IMR-90 (cell line): ENCODE measurements at regions not wholly inside any gene's neighbourhood (a gene's known extent, or its start where the extent isn't known, plus 50 kb on each side); places are given as distances from the start of the nearest gene placed in this dataset.

ENCODE experiments used
- ATAC-seq: fragments of 200-7000 bp; cut with Tn5 transposase; 2 replicates; pipeline ENCODE4 v1.9.1; 2020; ENCODE audit warnings: low read depth, mild to moderate bottlenecking, moderate library complexity
- BruUV-seq: library from RNA; stranded (reverse); fragments of 400-500 nt; replicated peaks from 2 replicates; lab custom pipeline; 2021; lab: Mats Ljungman, UMichigan
- CTCF ChIA-PET: fragments of 300-600 bp; formaldehyde crosslinking; extraction: SDS; loops from one replicate; lab custom pipeline; 2021; ENCODE audit warnings: antibody characterized with exemption; lab: Yijun Ruan, JAX
- POLR2A ChIA-PET: fragments of 300-600 bp; sonication (Branson Sonifier 250); formaldehyde crosslinking; loops from one replicate; lab custom pipeline; 2022; ENCODE audit warnings: antibody characterized with exemption; ENCODE audit not compliant: unreplicated experiment; lab: Charles Lee
- DNase-seq: peaks from one replicate; pipeline ENCODE4 v3.0.0; 2013
- H2AFZ ChIP-seq: replicated peaks from 2 replicates; pipeline ENCODE3; 2013; ENCODE audit warnings: low read length, mild to moderate bottlenecking; ENCODE audit not compliant: poor library complexity
- H2AK5ac ChIP-seq: 2 replicates; pipeline ENCODE4 v1.6.1; 2013; ENCODE audit warnings: low read depth, low read length, inconsistent platforms
- H2AK9ac ChIP-seq: replicated peaks from 2 replicates; pipeline ENCODE3; 2013; ENCODE audit warnings: mild to moderate bottlenecking, low read depth, low read length, moderate library complexity; ENCODE audit not compliant: poor library complexity
- H2BK120ac ChIP-seq: 2 replicates; pipeline ENCODE4 v1.6.1; 2013; ENCODE audit warnings: low read depth, low read length, inconsistent platforms
- H2BK15ac ChIP-seq: 3 replicates; pipeline ENCODE4 v1.6.1; 2013; ENCODE audit warnings: low read depth, low read length, inconsistent platforms
- H2BK20ac ChIP-seq: 2 replicates; pipeline ENCODE4 v1.6.1; 2013; ENCODE audit warnings: low read depth, mild to moderate bottlenecking, inconsistent platforms, low read length, moderate library complexity
- H2BK5ac ChIP-seq: 2 replicates; pipeline ENCODE4 v1.6.1; 2013; ENCODE audit warnings: mild to moderate bottlenecking, low read depth, low read length, inconsistent platforms; ENCODE audit not compliant: poor library complexity, severe bottlenecking
- H3K14ac ChIP-seq: replicated peaks from 2 replicates; pipeline ENCODE4 v1.6.1; 2013; ENCODE audit warnings: low read depth, low read length, inconsistent platforms
- H3K18ac ChIP-seq: 2 replicates; pipeline ENCODE4 v1.6.1; 2013; ENCODE audit warnings: low read depth, low read length, control low read depth
- H3K23ac ChIP-seq: 2 replicates; pipeline ENCODE4 v1.6.1; 2013; ENCODE audit warnings: low read depth, low read length, inconsistent platforms
- H3K27ac ChIP-seq: 2 replicates; pipeline ENCODE4 v1.5.1; 2013; ENCODE audit warnings: mild to moderate bottlenecking, control low read depth, low read length; ENCODE audit not compliant: insufficient read depth
- H3K27me3 ChIP-seq: 2 replicates; pipeline ENCODE4 v1.6.1; 2013; ENCODE audit warnings: low read length; ENCODE audit not compliant: control insufficient read depth, insufficient read depth
- H3K36me3 ChIP-seq: 2 replicates; pipeline ENCODE4 v1.6.1; 2013; ENCODE audit warnings: low read length, mixed read lengths; ENCODE audit not compliant: control insufficient read depth, insufficient read depth
- H3K4ac ChIP-seq: 2 replicates; pipeline ENCODE4 v1.6.1; 2013; ENCODE audit warnings: low read depth, low read length, inconsistent platforms
- H3K4me1 ChIP-seq: 2 replicates; pipeline ENCODE4 v1.6.1; 2013; ENCODE audit warnings: low read length, mixed read lengths; ENCODE audit not compliant: control insufficient read depth, insufficient read depth
- H3K4me2 ChIP-seq: 2 replicates; pipeline ENCODE4 v1.6.1; 2013; ENCODE audit warnings: low read depth, mild to moderate bottlenecking, control low read depth, low read length, moderate library complexity
- H3K4me3 ChIP-seq: 2 replicates; pipeline ENCODE4 v1.5.1; 2013; ENCODE audit warnings: low read depth, mild to moderate bottlenecking, control low read depth, low read length, moderate library complexity; ENCODE audit not compliant: insufficient read depth
- H3K56ac ChIP-seq: 2 replicates; pipeline ENCODE4 v1.6.1; 2013; ENCODE audit warnings: low read length, inconsistent platforms; ENCODE audit not compliant: insufficient read depth; ENCODE audit errors: extremely low read depth
- H3K79me1 ChIP-seq, 2 experiments: 2 replicates each; pipeline ENCODE4 v1.6.1; 2013; ENCODE audit warnings: low read length in 2 of 2, inconsistent platforms in 1 of 2, low read depth in 1 of 2
- H3K9ac ChIP-seq: 2 replicates; pipeline ENCODE4 v1.6.1; 2013; ENCODE audit warnings: low read depth, low read length, control low read depth
- H3K9me1 ChIP-seq: 2 replicates; pipeline ENCODE4 v1.6.1; 2013; ENCODE audit warnings: low read length, inconsistent platforms; ENCODE audit not compliant: insufficient read depth
- H3K9me3 ChIP-seq: 2 replicates; pipeline ENCODE4 v1.6.1; 2013; ENCODE audit warnings: low read length; ENCODE audit not compliant: control insufficient read depth, insufficient read depth
- H4K20me1 ChIP-seq: 2 replicates; pipeline ENCODE4 v1.6.1; 2013; ENCODE audit warnings: low read length, inconsistent platforms; ENCODE audit not compliant: insufficient read depth
- H4K5ac ChIP-seq: 2 replicates; pipeline ENCODE4 v1.6.1; 2013; ENCODE audit warnings: mild to moderate bottlenecking, low read depth, low read length, control low read depth
- H4K8ac ChIP-seq, 2 experiments: 2 replicates each; pipeline ENCODE4 v1.6.1; 2013; ENCODE audit warnings: low read depth in 2 of 2, low read length in 2 of 2, control low read depth in 1 of 2, inconsistent platforms in 1 of 2
- H4K91ac ChIP-seq: 2 replicates; pipeline ENCODE4 v1.6.1; 2013; ENCODE audit warnings: low read depth, low read length, inconsistent platforms; ENCODE audit not compliant: insufficient read depth
- CEBPB ChIP-seq: IDR thresholded peaks from 2 replicates; pipeline ENCODE4 v1.6.1; 2012; ENCODE audit warnings: low read depth, low read length, improper control_type of control experiment
- RFX5 ChIP-seq: IDR thresholded peaks from 2 replicates; pipeline ENCODE4 v1.8.0; 2012; ENCODE audit warnings: low read depth, mild to moderate bottlenecking, low read length, moderate library complexity
- WGBS, 2 experiments: methylation state at CpG; one replicate each; pipeline versions ENCODE4 v1.1.5 to v1.1.7; 2013; ENCODE audit warnings: missing lambda C conversion rate in 2 of 2; ENCODE audit not compliant: insufficient read length in 1 of 2; ENCODE audit errors: extremely low coverage in 2 of 2; 5-methylcytosine and 5-hydroxymethylcytosine counted together
- dilution Hi-C: fragments of 300-500 bp; cut with HindIII; formaldehyde crosslinking; loops from one replicate; pipeline ENCODE4 v1.14.3; 2018; ENCODE audit warnings: low sequenced_read_pairs; ENCODE audit not compliant: unreplicated experiment
- in situ Hi-C: fragments of 300-500 bp; cut with MboI; formaldehyde crosslinking; loops from 3 replicates; pipeline ENCODE4 v1.14.3; 2019; ENCODE audit warnings: low sequenced_read_pairs, inconsistent platforms, mixed read lengths
- intact Hi-C: fragments of 100-400 bp; cut with micrococcal nuclease; formaldehyde crosslinking; loops from 2 replicates; pipeline ENCODE4 v1.10.0; 2022
- TF ChIP-seq, protein P1 (sequence below): conservative IDR thresholded peaks from 2 replicates; pipeline ENCODE4 v1.5.1; 2012; ENCODE audit warnings: mild to moderate bottlenecking, low read depth, low read length, improper control_type of control experiment

DNA sequence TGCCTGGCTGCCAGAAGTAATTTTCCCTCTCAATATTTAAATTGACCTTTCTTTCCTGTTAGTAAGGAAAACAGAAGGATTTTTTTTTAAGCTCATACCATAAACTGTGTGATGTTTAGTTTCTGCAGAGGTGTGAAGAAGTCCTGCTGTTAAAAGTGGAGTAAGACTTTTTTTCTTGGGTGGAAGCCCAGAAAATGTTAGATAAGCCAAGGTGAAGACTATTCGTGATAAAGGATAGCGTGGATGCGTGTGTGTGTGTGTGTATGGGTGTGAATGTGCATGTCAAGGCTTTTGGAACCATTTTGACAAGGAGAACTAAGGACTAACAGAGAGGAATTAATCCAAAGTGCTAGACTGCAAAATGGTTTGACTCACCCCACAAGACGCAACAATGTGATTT, 152.9 kb upstream of the SEL1L start:
- CTCF ChIA-PET, result no interaction called here

More for the DNA sequence above, 152.9 kb upstream of the SEL1L start:
- H3K27ac ChIP-seq, result no peak overlapping the region
- H3K9ac ChIP-seq, result no peak overlapping the region
- no peaks in the 10 kb centered on the region for H3K27me3 ChIP-seq
- DNase-seq (no peak), ATAC-seq (no peak)
- H2BK120ac ChIP-seq, result no peak overlapping the region
- BruUV-seq, result no TSS peak
- H3K4ac ChIP-seq, result no peak overlapping the region
- H3K14ac ChIP-seq, result no peak overlapping the region
- H2BK5ac ChIP-seq, result no peak overlapping the region
- no peak for TF ChIP-seq RFX5
- TF ChIP-seq, protein P1, sequence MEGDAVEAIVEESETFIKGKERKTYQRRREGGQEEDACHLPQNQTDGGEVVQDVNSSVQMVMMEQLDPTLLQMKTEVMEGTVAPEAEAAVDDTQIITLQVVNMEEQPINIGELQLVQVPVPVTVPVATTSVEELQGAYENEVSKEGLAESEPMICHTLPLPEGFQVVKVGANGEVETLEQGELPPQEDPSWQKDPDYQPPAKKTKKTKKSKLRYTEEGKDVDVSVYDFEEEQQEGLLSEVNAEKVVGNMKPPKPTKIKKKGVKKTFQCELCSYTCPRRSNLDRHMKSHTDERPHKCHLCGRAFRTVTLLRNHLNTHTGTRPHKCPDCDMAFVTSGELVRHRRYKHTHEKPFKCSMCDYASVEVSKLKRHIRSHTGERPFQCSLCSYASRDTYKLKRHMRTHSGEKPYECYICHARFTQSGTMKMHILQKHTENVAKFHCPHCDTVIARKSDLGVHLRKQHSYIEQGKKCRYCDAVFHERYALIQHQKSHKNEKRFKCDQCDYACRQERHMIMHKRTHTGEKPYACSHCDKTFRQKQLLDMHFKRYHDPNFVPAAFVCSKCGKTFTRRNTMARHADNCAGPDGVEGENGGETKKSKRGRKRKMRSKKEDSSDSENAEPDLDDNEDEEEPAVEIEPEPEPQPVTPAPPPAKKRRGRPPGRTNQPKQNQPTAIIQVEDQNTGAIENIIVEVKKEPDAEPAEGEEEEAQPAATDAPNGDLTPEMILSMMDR, result no peak
- no peak for TF ChIP-seq CEBPB
- H2AK5ac ChIP-seq, result no peak overlapping the region
- H3K4me3 ChIP-seq, result no peak overlapping the region
- no peak overlapping the region for H2BK15ac ChIP-seq
- H3K56ac ChIP-seq, result no peak overlapping the region
- no peak overlapping the region for H2AK9ac ChIP-seq
- no peak overlapping the region for H3K18ac ChIP-seq
- H3K23ac ChIP-seq, result no peak overlapping the region
- POLR2A ChIA-PET, result no interaction called here
- intact Hi-C loops, result no loop called here
- no peak overlapping the region for H2AFZ ChIP-seq
- no peak overlapping the region for H4K5ac ChIP-seq
- in situ Hi-C loops, result no loop called here
- H3K4me2 ChIP-seq, result no peak overlapping the region
- no CpG with 5 or more reads among the region's 4 CpGs for WGBS, 2 experiments
- H4K91ac ChIP-seq, result no peak overlapping the region
- H4K8ac ChIP-seq, result no peak overlapping the region
- dilution Hi-C loops, result no loop called here
- no peak overlapping the region for H2BK20ac ChIP-seq
- peaks cover 3% of the 10 kb centered on the region for H3K9me3 ChIP-seq
- no peaks in the 10 kb centered on the region for H3K4me1 ChIP-seq
- H3K9me1 ChIP-seq, result no peaks in the 10 kb centered on the region
- H3K36me3 ChIP-seq, result no peaks in the 10 kb centered on the region
- H4K20me1 ChIP-seq, result no peaks in the 10 kb centered on the region
- H3K79me1 ChIP-seq, result no peaks in the 10 kb centered on the region
